HG03060 (cell line): ENCODE measurements at regions not wholly inside any gene's neighbourhood (a gene's known extent, or its start where the extent isn't known, plus 50 kb on each side); places are given as distances from the start of the nearest gene placed in this dataset.

ENCODE experiments used
- ATAC-seq: cut with Tn5 transposase; IDR thresholded peaks from one replicate; pipeline ENCODE4 v1.9.1; 2021; ENCODE audit warnings: low read depth, moderate number of reproducible peaks; ENCODE audit not compliant: unreplicated experiment

GRCh38 chr17:79189305-79189704 lies 114.7 kb downstream of the ENGASE start:
- no peak for ATAC-seq

- ATAC-seq, result no peak
Measured at GRCh38 chr17:79188685-79189084, 114.1 kb downstream of the ENGASE start.

GRCh38 chr17:79188048-79188447 lies 113.4 kb downstream of the ENGASE start:
- no peak for ATAC-seq

- no peak for ATAC-seq
Measured at GRCh38 chr17:79187186-79187585, 112.6 kb downstream of the ENGASE start.

- ATAC-seq, result no peak
Measured at GRCh38 chr17:79186406-79186805, 111.8 kb downstream of the ENGASE start.

GRCh38 chr17:79185671-79186070 lies 111.0 kb downstream of the ENGASE start:
- no peak for ATAC-seq

GRCh38 chr17:79184219-79184618 lies 109.6 kb downstream of the ENGASE start:
- no peak for ATAC-seq

GRCh38 chr17:79183293-79184158 lies 108.9 kb downstream of the ENGASE start:
- ATAC-seq, result no peak

GRCh38 chr17:79183043-79183292 lies 108.3 kb downstream of the ENGASE start:
- ATAC-seq, result no peak

GRCh38 chr17:79182176-79183042 lies 107.8 kb downstream of the ENGASE start:
- no peak for ATAC-seq

- no peak for ATAC-seq
Measured at GRCh38 chr17:79180358-79181005, 105.9 kb downstream of the ENGASE start.

- no peak for ATAC-seq
Measured at GRCh38 chr17:79179334-79179733, 104.7 kb downstream of the ENGASE start.

GRCh38 chr17:79177877-79178276 lies 103.3 kb downstream of the ENGASE start:
- no peak for ATAC-seq

- ATAC-seq, result no peak
Measured at GRCh38 chr17:79176792-79177601, 102.4 kb downstream of the ENGASE start.

GRCh38 chr17:79174905-79175856 lies 100.6 kb downstream of the ENGASE start:
- ATAC-seq, result no peak

GRCh38 chr17:79174193-79174765 lies 99.7 kb downstream of the ENGASE start:
- ATAC-seq, result no peak

- ATAC-seq, result no peak
Measured at GRCh38 chr17:79171188-79171587, 96.6 kb downstream of the ENGASE start.

GRCh38 chr17:79169861-79170260 lies 95.2 kb downstream of the ENGASE start:
- no peak for ATAC-seq

- no peak for ATAC-seq
Measured at GRCh38 chr17:79169366-79169765, 94.7 kb downstream of the ENGASE start.
